HepG2 (cell line): ENCODE measurements at regions not wholly inside any gene's neighbourhood (a gene's known extent, or its start where the extent isn't known, plus 50 kb on each side); places are given as distances from the start of the nearest gene placed in this dataset.

Experiments
- ATAC-seq: fragments of 200-7000 bp; cut with Tn5 transposase; 3 replicates; pipeline ENCODE4 v1.9.1; 2020; ENCODE audit warnings: mild to moderate bottlenecking, moderate library complexity
- BruUV-seq: library from RNA; stranded (reverse); fragments of 400-500 nt; replicated peaks from 2 replicates; lab custom pipeline; 2021; lab: Mats Ljungman, UMichigan
- CTCF ChIA-PET: fragments of 300-600 bp; formaldehyde crosslinking; extraction: SDS; loops from one replicate; lab custom pipeline; 2021; ENCODE audit warnings: low total read pairs, inconsistent platforms, low intra/inter-chr PET ratio; lab: Yijun Ruan, JAX
- POLR2A ChIA-PET: fragments of 350-600 bp; sonication (Branson Sonifier 250); formaldehyde crosslinking; loops from one replicate; lab custom pipeline; 2020; ENCODE audit warnings: antibody characterized with exemption, inconsistent platforms; lab: Yijun Ruan, JAX
- DNase-seq: peaks from one replicate; pipeline ENCODE4 v3.0.0-alpha.2; 2015; ENCODE audit warnings: low spot score
- FAIRE-seq: peaks from 3 replicates; lab custom pipeline; 2011; peaks lifted over from hg19 to GRCh38; lab: Jason Lieb, UNC
- H2AFZ ChIP-seq: one replicate; pipeline ENCODE4 v1.6.1; 2011; ENCODE audit warnings: low read length, inconsistent platforms
- H3K27ac ChIP-seq: fragments of 300-600 bp; 3 replicates; pipeline ENCODE4 v1.8.0; 2011; ENCODE audit warnings: mixed run types, mild to moderate bottlenecking, mixed read lengths, low read length, inconsistent platforms; ENCODE audit not compliant: insufficient read depth; ENCODE audit errors: extremely low read length
- H3K27me3 ChIP-seq, 2 experiments: fragments of 200-600 bp in 1 of 2; 2 replicates in 1 of 2; 3 replicates in 1 of 2; pipeline versions ENCODE4 v1.6.0 to v1.8.0; 2011; ENCODE audit warnings: low read length in 2 of 2, mild to moderate bottlenecking in 2 of 2, moderate library complexity in 2 of 2, inconsistent platforms in 1 of 2; ENCODE audit not compliant: insufficient read depth in 2 of 2, control insufficient read depth in 1 of 2
- H3K36me3 ChIP-seq, 2 experiments: fragments of 200-600 bp in 1 of 2; replicated peaks in 1 of 2; 2 replicates in 1 of 2; 3 replicates in 1 of 2; pipeline versions ENCODE4 v1.5.1 to v1.8.0; 2011; ENCODE audit warnings: low read length in 2 of 2, inconsistent platforms in 1 of 2; ENCODE audit not compliant: insufficient read depth in 2 of 2, control insufficient read depth in 1 of 2
- H3K4me1 ChIP-seq: 2 replicates; pipeline ENCODE4 v1.5.1; 2012; ENCODE audit warnings: low read length, inconsistent platforms; ENCODE audit not compliant: insufficient read depth
- H3K4me2 ChIP-seq: 2 replicates; pipeline ENCODE4 v1.6.0; 2011; ENCODE audit warnings: low read depth, low read length, inconsistent platforms
- H3K4me3 ChIP-seq, 3 experiments: fragments of 200-600 bp in 1 of 3; sonication (generic), shearing (Covaris generic) in 1 of 3; replicated peaks in 1 of 3; 2 replicates each; pipeline ENCODE4 v1.5.1; 2011 to 2016; ENCODE audit warnings: low read length in 3 of 3, inconsistent platforms in 2 of 3, low read depth in 2 of 3, mild to moderate bottlenecking in 2 of 3, control low read depth in 1 of 3, mixed read lengths in 1 of 3; ENCODE audit not compliant: insufficient read depth in 1 of 3
- H3K79me2 ChIP-seq: one replicate; pipeline ENCODE4 v1.6.1; 2011; ENCODE audit warnings: low read length, inconsistent platforms; ENCODE audit not compliant: insufficient read depth
- H3K9ac ChIP-seq: 2 replicates; pipeline ENCODE4 v1.6.0; 2011; ENCODE audit warnings: mild to moderate bottlenecking, low read depth, low read length, inconsistent platforms; ENCODE audit not compliant: insufficient read depth
- H3K9me3 ChIP-seq: 2 replicates; pipeline ENCODE4 v1.5.1; 2012; ENCODE audit warnings: mild to moderate bottlenecking, low read length
- H4K20me1 ChIP-seq: 2 replicates; pipeline ENCODE4 v1.6.0; 2011; ENCODE audit warnings: inconsistent platforms, mild to moderate bottlenecking, low read length, moderate library complexity; ENCODE audit not compliant: insufficient read depth
- CREB1 ChIP-seq, 2 experiments: fragments of 450-650 bp in 1 of 2; IDR thresholded peaks; 2 replicates each; pipeline ENCODE4 v1.6.1; 2016 to 2017; ENCODE audit warnings: control low read depth in 1 of 2, mild to moderate bottlenecking in 1 of 2, missing compliant biosample characterization in 1 of 2, missing genetic modification characterization in 1 of 2
- EHMT2 ChIP-seq: fragments of 200-600 bp; sonication (generic); IDR thresholded peaks from 2 replicates; pipeline ENCODE4 v1.7.0; 2017; ENCODE audit warnings: antibody characterized with exemption, low read depth, low read length, borderline replicate concordance
- NPAS2 ChIP-seq: sonication (generic); formaldehyde crosslinking; IDR thresholded peaks from 2 replicates; pipeline ENCODE4 v1.8.0; 2022; ENCODE audit warnings: mild to moderate bottlenecking, missing genetic modification reagents, borderline replicate concordance
- SNAPC2 ChIP-seq: sonication (generic); formaldehyde crosslinking; IDR thresholded peaks from 2 replicates; pipeline ENCODE4 v1.8.1; 2022; ENCODE audit warnings: mild to moderate bottlenecking, missing genetic modification reagents
- TFAP4 ChIP-seq: sonication (generic); IDR thresholded peaks from 2 replicates; pipeline ENCODE4 v1.6.1; 2016; ENCODE audit warnings: low read depth, borderline replicate concordance
- ZFP62 ChIP-seq: sonication (generic); formaldehyde crosslinking; IDR thresholded peaks from 2 replicates; pipeline ENCODE4 v1.4.0; 2020; ENCODE audit warnings: missing genetic modification reagents
- ZNF282 ChIP-seq: fragments of 450-650 bp; IDR thresholded peaks from 2 replicates; pipeline ENCODE4 v1.6.1; 2018; ENCODE audit not compliant: partially characterized antibody
- ZNF615 ChIP-seq: sonication (generic); formaldehyde crosslinking; IDR thresholded peaks from 2 replicates; pipeline ENCODE4 v1.5.0; 2020; ENCODE audit warnings: mild to moderate bottlenecking, missing genetic modification reagents, borderline replicate concordance
- ZNF720 ChIP-seq: sonication (generic); formaldehyde crosslinking; IDR thresholded peaks from 2 replicates; pipeline ENCODE4 v1.4.0; 2020; ENCODE audit warnings: missing genetic modification reagents
- ZNF746 ChIP-seq: sonication (generic); formaldehyde crosslinking; IDR thresholded peaks from 2 replicates; pipeline ENCODE4 v1.8.0; 2022; ENCODE audit warnings: mild to moderate bottlenecking, missing genetic modification reagents
- WGBS: methylation state at CpG from one replicate; pipeline ENCODE4 v1.1.6; 2017; ENCODE audit warnings: low lambda C conversion rate; 5-methylcytosine and 5-hydroxymethylcytosine counted together
- in situ Hi-C: cut with HindIII; loops from 2 replicates; pipeline ENCODE4 v1.10.0; 2017; ENCODE audit warnings: low pct_unique_long_range_greater_than_20kb; ENCODE audit not compliant: extremely low pct_ligation_motif_present
- intact Hi-C: fragments of 100-400 bp; cut with micrococcal nuclease; formaldehyde crosslinking; loops from one replicate; pipeline ENCODE4 v1.10.0; 2022; ENCODE audit not compliant: unreplicated experiment

- no peak overlapping the region for H3K4me3 ChIP-seq
- ATAC-seq (no peak), DNase-seq (no peak), FAIRE-seq (no peak)
- no peaks in the 10 kb centered on the region for H4K20me1 ChIP-seq
- H3K27me3 ChIP-seq = peaks cover 0 to 7% of the 10 kb centered on the region in 2 experiments; a peak in 1 of 5 replicates
- no peak overlapping the region for H3K4me2 ChIP-seq
- no peaks in the 10 kb centered on the region for H3K79me2 ChIP-seq
- H3K27ac ChIP-seq = no peak overlapping the region
- no peak overlapping the region for H2AFZ ChIP-seq
- in situ Hi-C loops = no loop called here
- CTCF ChIA-PET = no interaction called here
- no peak overlapping the region for H3K9ac ChIP-seq
- WGBS = 6% methylated on average over 3 of the region's 3 CpGs
- intact Hi-C loops = no loop called here
- no TSS peak for BruUV-seq
- TF ChIP-seq SNAPC2 (no peak), ZNF746 (no peak), EHMT2 (no peak), ZNF615 (CRISPR knock-in tag) (no peak), CREB1 (IDR thresholded peaks at IDR 0.05) (no peak), CREB1 (CRISPR knock-in tag; IDR thresholded peaks at IDR 0.05) (no peak), ZFP62 (no peak), ZNF282 (no peak), NPAS2 (no peak), ZNF720 (no peak), TFAP4 (no peak)
- TF ChIP-seq, all 625 proteins: peak for 0
- no peaks in the 10 kb centered on the region for H3K9me3 ChIP-seq
- POLR2A ChIA-PET = no interaction called here
- H3K4me1 ChIP-seq = peaks cover 19% of the 10 kb centered on the region; the same call in 1 of the 2 replicates
- H3K36me3 ChIP-seq = no peaks in the 10 kb centered on the region
These were observed 292.0 kb downstream of the ALDH8A1 start for GRCh38 chr6:134657751-134658527.
